RWPE1 (cell line): ENCODE measurements at regions not wholly inside any gene's neighbourhood (a gene's known extent, or its start where the extent isn't known, plus 50 kb on each side); places are given as distances from the start of the nearest gene placed in this dataset.

ENCODE experiments used
- CTCF ChIA-PET: fragments of 350-600 bp; sonication (Branson Sonifier 250); formaldehyde crosslinking; extraction: SDS; loops from one replicate; lab custom pipeline; 2021; lab: Yijun Ruan, JAX
- POLR2A ChIA-PET: fragments of 400-600 bp; formaldehyde crosslinking; extraction: SDS; loops from one replicate; lab custom pipeline; 2020; ENCODE audit warnings: antibody characterized with exemption; ENCODE audit not compliant: low non-redundant PET; lab: Yijun Ruan, JAX
- DNase-seq: peaks from one replicate; pipeline ENCODE4 v3.0.0; 2012; ENCODE audit warnings: low spot score
- H3K27ac ChIP-seq: fragments of 450-650 bp; 2 replicates; pipeline ENCODE4 v1.5.1; 2017
- CTCF ChIP-seq: fragments of 450-650 bp; conservative IDR thresholded peaks from 2 replicates; pipeline ENCODE4 v1.5.1; 2017; ENCODE audit warnings: low read depth, mild to moderate bottlenecking

- no peak for DNase-seq
- ChIA-PET CTCF (no interaction called here), POLR2A (no interaction called here)
- no peak for TF ChIP-seq CTCF
- no peak overlapping the region for H3K27ac ChIP-seq
Observed at GRCh38 chrX:109928596-109929335, 74.1 kb upstream of the TMEM164 start.

- ChIA-PET CTCF (no interaction called here), POLR2A (no interaction called here)
- no peak for TF ChIP-seq CTCF
- no peak for DNase-seq
- H3K27ac ChIP-seq: no peak overlapping the region
Observed at GRCh38 chrX:109931677-109932076, 71.2 kb upstream of the TMEM164 start.

GRCh38 chrX:109934434-109934833, 68.5 kb upstream of the TMEM164 start:
- no peak for TF ChIP-seq CTCF
- no peak overlapping the region for H3K27ac ChIP-seq
- CTCF ChIA-PET: no interaction called here
- POLR2A ChIA-PET: no interaction called here
- DNase-seq: no peak

- DNase-seq: no peak
- POLR2A ChIA-PET: no interaction called here
- no peak for TF ChIP-seq CTCF
Observed at GRCh38 chrX:109934935-109935334, 68.0 kb upstream of the TMEM164 start.

GRCh38 chrX:109936114-109936513, 66.8 kb upstream of the TMEM164 start:
- ChIA-PET CTCF (interaction anchor here (0.8 kb wide), 1 partner anchor 210 kb away, joined by 3 read pairs; no protein-coding TSS in a partner anchor), POLR2A (no interaction called here)
- TF ChIP-seq CTCF: no peak
- no peak overlapping the region for H3K27ac ChIP-seq
- DNase-seq: no peak

More at GRCh38 chrX:109934935-109935334, 68.0 kb upstream of the TMEM164 start:
- CTCF ChIA-PET: interaction anchor here (0.7 kb wide), 1 partner anchor 25 kb away, joined by 5 read pairs; no protein-coding TSS in a partner anchor
- H3K27ac ChIP-seq: no peak overlapping the region

GRCh38 chrX:109936598-109936997, 66.3 kb upstream of the TMEM164 start:
- ChIA-PET POLR2A (no interaction called here), CTCF (interaction anchor here (0.8 kb wide), 1 partner anchor 210 kb away, joined by 3 read pairs; no protein-coding TSS in a partner anchor)
- DNase-seq: no peak
- no peak overlapping the region for H3K27ac ChIP-seq
- TF ChIP-seq CTCF: no peak
